Naive thymus-derived CD4-positive, alpha-beta T cell (primary cell): ENCODE measurements at regions not wholly inside any gene's neighbourhood (a gene's known extent, or its start where the extent isn't known, plus 50 kb on each side); places are given as distances from the start of the nearest gene placed in this dataset.

ENCODE experiments used
- ATAC-seq: fragments of 150-1000 bp; cut with Tn5 transposase; 2 replicates; pipeline ENCODE4 v1.10.0; 2021; ENCODE audit warnings: mild to moderate bottlenecking, moderate library complexity
- CTCF ChIA-PET: fragments of 350-600 bp; sonication (Branson Sonifier 250); formaldehyde crosslinking; loops from one replicate; lab custom pipeline; 2021; ENCODE audit warnings: antibody characterized with exemption; lab: Charles Lee
- POLR2A ChIA-PET: fragments of 350-600 bp; sonication (Branson Sonifier 250); formaldehyde crosslinking; loops from one replicate; lab custom pipeline; 2021; ENCODE audit warnings: antibody characterized with exemption, inconsistent platforms; lab: Charles Lee
- DNase-seq, 9 donors: peaks; one replicate each; pipeline versions ENCODE4 v3.0.0 to v3.0.0-alpha.2; 2020 to 2022; ENCODE audit warnings: mixed read lengths in 1 of 9
- H3K27ac ChIP-seq: one replicate; pipeline ENCODE4 v1.7.0; 2013; ENCODE audit warnings: mild to moderate bottlenecking, low read depth, low read length, moderate library complexity
- H3K27me3 ChIP-seq, 2 donors: one replicate each; pipeline ENCODE4 v1.7.0; 2013; ENCODE audit warnings: low read length in 2 of 2, mild to moderate bottlenecking in 2 of 2, moderate library complexity in 2 of 2; ENCODE audit not compliant: control insufficient read depth in 2 of 2, insufficient read depth in 2 of 2
- H3K36me3 ChIP-seq, 3 experiments: 1 replicate in 2 of 3; 2 replicates in 1 of 3; pipeline ENCODE4 v1.7.0; 2013; ENCODE audit warnings: low read length in 3 of 3, mild to moderate bottlenecking in 3 of 3, moderate library complexity in 1 of 3; ENCODE audit not compliant: insufficient read depth in 3 of 3, control insufficient read depth in 2 of 3
- H3K4me1 ChIP-seq, 2 donors: one replicate each; pipeline ENCODE4 v1.7.0; 2013; ENCODE audit warnings: low read length in 2 of 2, mild to moderate bottlenecking in 2 of 2, moderate library complexity in 1 of 2; ENCODE audit not compliant: control insufficient read depth in 2 of 2, insufficient read depth in 2 of 2
- H3K4me3 ChIP-seq: 2 replicates; pipeline ENCODE4 v1.7.0; 2013; ENCODE audit warnings: mild to moderate bottlenecking, low read length
- H3K9me3 ChIP-seq, 3 experiments: 1 replicate in 2 of 3; 2 replicates in 1 of 3; pipeline ENCODE4 v1.7.0; 2013; ENCODE audit warnings: low read length in 3 of 3; ENCODE audit not compliant: control insufficient read depth in 2 of 3
- H3K27ac Mint-ChIP-seq, 9 donors: one replicate each; pipeline ENCODE4 v1.8.0; 2020 to 2022; ENCODE audit warnings: mixed read lengths in 9 of 9, mild to moderate bottlenecking in 8 of 9, moderate library complexity in 5 of 9, inconsistent platforms in 2 of 9
- H3K27me3 Mint-ChIP-seq, 5 donors: one replicate each; pipeline ENCODE4 v1.8.0; 2021 to 2022; ENCODE audit warnings: mixed read lengths in 5 of 5, mild to moderate bottlenecking in 1 of 5
- H3K36me3 Mint-ChIP-seq, 5 donors: one replicate each; pipeline ENCODE4 v1.8.0; 2020 to 2022; ENCODE audit warnings: mixed read lengths in 5 of 5, mild to moderate bottlenecking in 3 of 5, inconsistent platforms in 1 of 5
- H3K4me1 Mint-ChIP-seq, 7 donors: one replicate each; pipeline ENCODE4 v1.8.0; 2020 to 2022; ENCODE audit warnings: mixed read lengths in 7 of 7, mild to moderate bottlenecking in 3 of 7, inconsistent platforms in 1 of 7
- H3K4me3 Mint-ChIP-seq, 10 donors: one replicate each; pipeline ENCODE4 v1.8.0; 2020 to 2022; ENCODE audit warnings: mild to moderate bottlenecking in 10 of 10, mixed read lengths in 10 of 10, moderate library complexity in 6 of 10, inconsistent platforms in 2 of 10
- H3K9me3 Mint-ChIP-seq, 11 donors: one replicate each; pipeline ENCODE4 v1.8.0; 2020 to 2022; ENCODE audit warnings: mixed read lengths in 11 of 11, mild to moderate bottlenecking in 4 of 11, inconsistent platforms in 1 of 11, moderate library complexity in 1 of 11
- intact Hi-C, 2 donors: fragments of 100-400 bp; cut with micrococcal nuclease; formaldehyde crosslinking; loops; one replicate each; pipeline ENCODE4 v1.15.1; 2023

GRCh38 chr3:44055951-44056350, 185.7 kb upstream of the TOPAZ1 start:
- H3K36me3 Mint-ChIP-seq: peaks cover 0 to 4% (median 0%) of the 10 kb centered on the region in 5 donors
- intact Hi-C loops: no loop called here
- ATAC-seq (no peak), DNase-seq (no peak)
- ChIA-PET POLR2A (no interaction called here), CTCF (no interaction called here)
- no peaks in the 10 kb centered on the region for H3K36me3 ChIP-seq
- peak overlapping the region in 2 of 9 donors; percentile 26 to 36 for H3K27ac Mint-ChIP-seq
- H3K27me3 ChIP-seq: no peaks in the 10 kb centered on the region
- no peak overlapping the region for H3K27ac ChIP-seq
- H3K4me3 ChIP-seq: no peak overlapping the region
- H3K4me1 Mint-ChIP-seq: peaks cover 15 to 38% (median 33%) of the 10 kb centered on the region in 7 donors
- H3K27me3 Mint-ChIP-seq: peaks cover 0 to 18% (median 13%) of the 10 kb centered on the region in 5 donors
- no peaks in the 10 kb centered on the region for H3K9me3 ChIP-seq
- peaks cover 0 to 11% of the 10 kb centered on the region in 2 donors for H3K4me1 ChIP-seq
- peaks cover 0 to 2% (median 0%) of the 10 kb centered on the region in 11 donors for H3K9me3 Mint-ChIP-seq
- no peak overlapping the region for H3K4me3 Mint-ChIP-seq

GRCh38 chr3:44056446-44057240, 185.0 kb upstream of the TOPAZ1 start:
- peaks cover 0 to 18% (median 8%) of the 10 kb centered on the region in 5 donors for H3K27me3 Mint-ChIP-seq
- no peak for ATAC-seq
- Histone ChIP-seq H3K4me1 (peaks cover 0 to 11% of the 10 kb centered on the region in 2 donors), H3K9me3 (no peaks in the 10 kb centered on the region), H3K4me3 (no peak overlapping the region), H3K27me3 (no peaks in the 10 kb centered on the region), H3K27ac (no peak overlapping the region), H3K36me3 (no peaks in the 10 kb centered on the region)
- H3K27ac Mint-ChIP-seq: peak overlapping the region in 2 of 9 donors; percentile 88 to 89
- peaks cover 0 to 4% (median 0%) of the 10 kb centered on the region in 5 donors for H3K36me3 Mint-ChIP-seq
- peaks cover 0 to 2% (median 0%) of the 10 kb centered on the region in 11 donors for H3K9me3 Mint-ChIP-seq
- intact Hi-C loops: no loop called here
- H3K4me3 Mint-ChIP-seq: no peak overlapping the region
- peaks cover 15 to 38% (median 33%) of the 10 kb centered on the region in 7 donors for H3K4me1 Mint-ChIP-seq
- no peak for DNase-seq
- ChIA-PET POLR2A (no interaction called here), CTCF (no interaction called here)

DNA sequence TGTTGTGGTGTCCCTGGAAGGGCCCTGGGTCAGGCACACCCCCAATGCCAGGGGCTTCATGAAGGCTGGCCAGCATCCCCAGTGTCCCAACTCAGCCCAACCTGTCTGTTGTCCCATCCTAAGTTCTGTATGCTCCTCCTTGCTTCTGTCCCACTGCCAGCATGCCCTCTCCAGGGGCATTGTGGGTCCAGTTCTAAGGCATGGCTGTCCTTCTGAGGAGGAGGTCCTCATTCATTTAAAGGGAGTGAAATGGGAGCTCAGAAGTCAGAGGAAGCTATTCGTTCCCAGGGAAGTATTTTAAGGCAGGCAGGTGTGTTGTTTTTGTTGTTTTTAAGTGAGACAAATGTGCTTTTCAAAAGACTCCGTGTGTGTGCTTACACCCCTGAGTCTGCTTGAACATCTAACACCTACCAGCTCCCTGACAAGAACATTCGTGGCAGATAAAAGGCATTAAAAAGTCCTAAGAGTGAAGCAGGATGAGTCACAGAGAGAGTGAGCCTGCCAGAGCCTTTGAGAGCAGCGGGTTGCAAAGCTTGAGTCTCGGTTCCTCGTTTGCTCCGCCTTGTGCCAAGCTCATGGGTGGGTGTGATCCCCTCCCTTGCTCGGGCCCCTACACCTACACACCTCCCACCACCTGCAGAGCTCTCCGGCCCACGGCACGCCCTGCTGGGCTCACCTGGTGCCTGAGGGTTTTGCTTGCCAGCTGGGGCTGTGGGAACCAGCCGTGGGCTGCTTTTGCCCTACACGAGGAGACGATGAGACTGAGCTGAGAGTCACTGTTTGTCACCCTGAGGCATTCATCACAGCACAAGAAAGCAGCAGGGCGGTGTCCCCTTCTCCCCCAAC, 183.4 kb upstream of the TOPAZ1 start:
- intact Hi-C loops: no loop called here
- POLR2A ChIA-PET: no interaction called here
- Mint-ChIP-seq H3K4me3 (peak overlapping the region; percentile 56 to 81 (median 77)), H3K4me1 (peaks cover 15 to 38% (median 33%) of the 10 kb centered on the region in 7 donors), H3K36me3 (no peaks in the 10 kb centered on the region), H3K9me3 (peaks cover 0 to 2% (median 0%) of the 10 kb centered on the region in 11 donors), H3K27me3 (peaks cover 0 to 19% (median 3%) of the 10 kb centered on the region in 5 donors), H3K27ac (peak overlapping the region in 5 of 9 donors; percentile 9 to 89 (median 49))
- ATAC-seq (peak; percentile 67), DNase-seq (peak in 6 of 9 donors; percentile 22 to 35 (median 29))
- CTCF ChIA-PET: no interaction called here
- Histone ChIP-seq H3K36me3 (no peaks in the 10 kb centered on the region), H3K9me3 (no peaks in the 10 kb centered on the region), H3K27ac (no peak overlapping the region), H3K4me1 (peaks cover 0 to 11% of the 10 kb centered on the region in 2 donors), H3K4me3 (no peak overlapping the region), H3K27me3 (no peaks in the 10 kb centered on the region)

- no peak overlapping the region for H3K4me3 ChIP-seq
- Mint-ChIP-seq H3K4me3 (peak overlapping the region in 9 of 10 donors; percentile 0 to 81 (median 56)), H3K4me1 (peaks cover 16 to 38% (median 33%) of the 10 kb centered on the region in 7 donors), H3K27ac (peak overlapping the region in 4 of 9 donors; percentile 31 to 89 (median 78)), H3K27me3 (peaks cover 0 to 22% (median 3%) of the 10 kb centered on the region in 5 donors), H3K9me3 (peaks cover 0 to 2% (median 0%) of the 10 kb centered on the region in 11 donors), H3K36me3 (no peaks in the 10 kb centered on the region)
- peaks cover 0 to 11% of the 10 kb centered on the region in 2 donors for H3K4me1 ChIP-seq
- DNase-seq (no peak), ATAC-seq (no peak)
- H3K27ac ChIP-seq: no peak overlapping the region
- CTCF ChIA-PET: no interaction called here
- POLR2A ChIA-PET: no interaction called here
- H3K27me3 ChIP-seq: no peaks in the 10 kb centered on the region
- H3K9me3 ChIP-seq: no peaks in the 10 kb centered on the region
- intact Hi-C loops: no loop called here
- H3K36me3 ChIP-seq: no peaks in the 10 kb centered on the region
These were observed 182.8 kb upstream of the TOPAZ1 start for GRCh38 chr3:44058868-44059203.

DNA sequence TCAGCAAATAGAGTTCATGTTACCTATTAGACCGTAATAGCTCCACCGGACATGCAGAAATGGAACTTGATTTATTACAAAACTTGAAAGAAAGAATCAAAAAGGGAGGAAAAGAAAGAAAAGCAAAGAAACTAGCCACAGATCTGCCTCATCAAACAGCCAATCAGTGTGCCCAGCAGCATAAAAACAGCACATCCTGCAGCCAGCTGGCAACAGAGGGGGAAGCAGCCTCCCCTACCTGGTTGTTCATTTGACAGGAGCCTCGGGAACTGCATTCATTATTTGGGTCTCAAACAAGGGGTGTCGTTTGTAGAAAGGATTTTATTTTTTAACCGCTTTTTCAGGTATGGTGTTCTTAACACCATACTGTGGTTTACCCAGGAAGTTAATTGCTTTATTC, 181.5 kb upstream of the TOPAZ1 start:
- H3K27ac Mint-ChIP-seq: peak overlapping the region in 4 of 9 donors; percentile 1 to 64 (median 5)
- peak in 2 of 9 donors; percentile 6 to 8 for DNase-seq
- H3K27me3 Mint-ChIP-seq: peaks cover 0 to 22% (median 3%) of the 10 kb centered on the region in 5 donors
- H3K9me3 ChIP-seq: no peaks in the 10 kb centered on the region
- no peaks in the 10 kb centered on the region for H3K9me3 Mint-ChIP-seq
- POLR2A ChIA-PET: no interaction called here
- H3K36me3 ChIP-seq: no peaks in the 10 kb centered on the region
- no peak for ATAC-seq
- intact Hi-C loops: no loop called here
- H3K4me3 ChIP-seq: no peak overlapping the region
- no peak overlapping the region for H3K27ac ChIP-seq
- H3K36me3 Mint-ChIP-seq: no peaks in the 10 kb centered on the region
- H3K4me1 ChIP-seq: peaks cover 0 to 11% of the 10 kb centered on the region in 2 donors
- CTCF ChIA-PET: no interaction called here
- H3K4me1 Mint-ChIP-seq: peaks cover 16 to 38% (median 33%) of the 10 kb centered on the region in 7 donors
- no peaks in the 10 kb centered on the region for H3K27me3 ChIP-seq
- peak overlapping the region in 8 of 10 donors; percentile 7 to 61 (median 30) for H3K4me3 Mint-ChIP-seq

DNA sequence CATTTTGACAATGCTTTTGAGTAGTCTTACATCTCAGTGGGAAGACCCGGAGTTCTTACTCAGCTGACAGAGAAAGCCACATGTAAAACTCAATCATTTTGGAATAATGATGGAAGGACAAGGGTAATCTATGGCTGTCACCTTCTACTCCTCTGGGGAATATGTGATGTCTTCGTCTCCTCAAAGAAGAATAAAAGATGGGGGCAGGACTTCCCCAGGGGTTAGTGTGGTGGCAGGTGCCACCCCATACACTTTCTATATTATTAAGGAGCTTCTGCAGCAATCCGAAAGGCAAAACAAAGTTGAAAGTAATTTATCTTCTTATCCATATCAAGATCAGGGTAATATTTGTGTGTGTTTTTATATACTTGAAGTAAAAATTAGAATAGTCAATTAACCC, 180.4 kb upstream of the TOPAZ1 start:
- no peaks in the 10 kb centered on the region for H3K27me3 ChIP-seq
- no peak overlapping the region for H3K27ac ChIP-seq
- Mint-ChIP-seq H3K4me1 (peaks cover 16 to 36% (median 33%) of the 10 kb centered on the region in 7 donors), H3K27me3 (peaks cover 0 to 24% (median 5%) of the 10 kb centered on the region in 5 donors), H3K4me3 (no peak overlapping the region), H3K27ac (no peak overlapping the region), H3K9me3 (no peaks in the 10 kb centered on the region), H3K36me3 (no peaks in the 10 kb centered on the region)
- intact Hi-C loops: no loop called here
- peaks cover 0 to 11% of the 10 kb centered on the region in 2 donors for H3K4me1 ChIP-seq
- DNase-seq (no peak), ATAC-seq (no peak)
- no peak overlapping the region for H3K4me3 ChIP-seq
- H3K9me3 ChIP-seq: no peaks in the 10 kb centered on the region
- H3K36me3 ChIP-seq: no peaks in the 10 kb centered on the region
- ChIA-PET POLR2A (no interaction called here), CTCF (no interaction called here)
